ENCODE measurements at regions not wholly inside any gene's neighbourhood (a gene's known extent, or its start where the extent isn't known, plus 50 kb on each side); places are given as distances from the start of the nearest gene placed in this dataset.
"Not testable (repeated sequence)": the region's sequence is repeated elsewhere in the genome, so short reads cannot be mapped to it uniquely, and the experiment has no call there.

DNA sequence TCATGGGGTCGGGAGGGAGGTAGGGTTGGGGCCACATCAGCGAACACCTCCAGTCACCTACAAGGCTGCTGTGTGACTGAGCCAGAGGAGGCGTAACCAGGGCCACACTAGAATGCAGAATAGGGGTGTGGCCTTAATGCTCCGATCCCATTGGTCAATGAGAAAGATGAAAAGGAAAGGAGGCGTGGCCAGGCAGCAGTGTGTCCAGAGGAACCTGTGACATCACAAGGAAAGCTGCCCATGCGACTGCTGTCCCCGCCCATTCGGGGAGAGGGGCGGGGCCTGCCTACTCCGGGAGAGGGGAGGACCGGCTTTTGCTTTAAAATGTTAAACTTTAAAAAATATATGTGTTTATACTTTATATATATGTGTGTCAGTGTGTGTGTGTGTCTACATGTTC, 150.7 kb downstream of the TBC1D2B start:
- TF ChIP-seq, protein P1, sequence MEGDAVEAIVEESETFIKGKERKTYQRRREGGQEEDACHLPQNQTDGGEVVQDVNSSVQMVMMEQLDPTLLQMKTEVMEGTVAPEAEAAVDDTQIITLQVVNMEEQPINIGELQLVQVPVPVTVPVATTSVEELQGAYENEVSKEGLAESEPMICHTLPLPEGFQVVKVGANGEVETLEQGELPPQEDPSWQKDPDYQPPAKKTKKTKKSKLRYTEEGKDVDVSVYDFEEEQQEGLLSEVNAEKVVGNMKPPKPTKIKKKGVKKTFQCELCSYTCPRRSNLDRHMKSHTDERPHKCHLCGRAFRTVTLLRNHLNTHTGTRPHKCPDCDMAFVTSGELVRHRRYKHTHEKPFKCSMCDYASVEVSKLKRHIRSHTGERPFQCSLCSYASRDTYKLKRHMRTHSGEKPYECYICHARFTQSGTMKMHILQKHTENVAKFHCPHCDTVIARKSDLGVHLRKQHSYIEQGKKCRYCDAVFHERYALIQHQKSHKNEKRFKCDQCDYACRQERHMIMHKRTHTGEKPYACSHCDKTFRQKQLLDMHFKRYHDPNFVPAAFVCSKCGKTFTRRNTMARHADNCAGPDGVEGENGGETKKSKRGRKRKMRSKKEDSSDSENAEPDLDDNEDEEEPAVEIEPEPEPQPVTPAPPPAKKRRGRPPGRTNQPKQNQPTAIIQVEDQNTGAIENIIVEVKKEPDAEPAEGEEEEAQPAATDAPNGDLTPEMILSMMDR (conservative IDR thresholded peaks at IDR 0.05 in 1 of 2, IDR thresholded peaks at IDR 0.05 in 1 of 2; ENCODE audit: low read depth in 1 of 2, low read length in 2 of 2): not testable (repeated sequence)
- not testable (repeated sequence) for TF ChIP-seq EZH2 (IDR thresholded peaks at IDR 0.05; ENCODE audit: low read length, missing control alignments)
